ENCODE measurements at regions not wholly inside any gene's neighbourhood (a gene's known extent, or its start where the extent isn't known, plus 50 kb on each side); places are given as distances from the start of the nearest gene placed in this dataset.

DNA sequence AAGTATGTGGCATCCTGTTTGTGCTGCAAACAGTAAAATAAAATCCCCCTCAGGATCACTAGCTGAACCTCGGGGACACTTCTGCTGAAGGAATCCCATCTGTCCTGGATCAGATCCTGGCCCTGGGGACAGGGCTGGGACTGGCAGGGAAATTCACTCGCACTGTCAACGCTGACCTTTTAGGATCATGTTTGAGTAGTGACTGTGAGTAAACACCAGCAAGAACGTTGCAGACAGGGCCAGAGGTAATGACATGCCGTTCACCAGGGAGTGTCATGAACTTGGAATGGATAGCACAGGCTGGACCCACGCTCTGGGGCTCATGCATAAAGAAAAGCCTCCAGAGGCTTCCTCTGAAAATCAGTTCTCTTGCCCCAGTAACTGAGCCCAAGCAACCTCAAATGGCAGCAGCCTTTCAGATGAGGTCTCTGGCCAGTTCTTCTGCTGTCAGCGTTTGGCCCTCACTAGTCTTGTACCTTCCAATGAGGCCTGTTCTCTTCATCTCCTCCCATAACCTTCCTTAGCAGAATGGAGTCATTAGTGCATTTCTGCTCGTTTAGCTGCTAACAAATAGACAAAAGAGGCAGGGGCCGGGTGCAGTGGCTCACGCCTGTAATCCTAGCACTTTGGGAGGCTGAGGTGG is 51.0 kb upstream of the BARX2 start:
- no peak for DNase-seq

DNA sequence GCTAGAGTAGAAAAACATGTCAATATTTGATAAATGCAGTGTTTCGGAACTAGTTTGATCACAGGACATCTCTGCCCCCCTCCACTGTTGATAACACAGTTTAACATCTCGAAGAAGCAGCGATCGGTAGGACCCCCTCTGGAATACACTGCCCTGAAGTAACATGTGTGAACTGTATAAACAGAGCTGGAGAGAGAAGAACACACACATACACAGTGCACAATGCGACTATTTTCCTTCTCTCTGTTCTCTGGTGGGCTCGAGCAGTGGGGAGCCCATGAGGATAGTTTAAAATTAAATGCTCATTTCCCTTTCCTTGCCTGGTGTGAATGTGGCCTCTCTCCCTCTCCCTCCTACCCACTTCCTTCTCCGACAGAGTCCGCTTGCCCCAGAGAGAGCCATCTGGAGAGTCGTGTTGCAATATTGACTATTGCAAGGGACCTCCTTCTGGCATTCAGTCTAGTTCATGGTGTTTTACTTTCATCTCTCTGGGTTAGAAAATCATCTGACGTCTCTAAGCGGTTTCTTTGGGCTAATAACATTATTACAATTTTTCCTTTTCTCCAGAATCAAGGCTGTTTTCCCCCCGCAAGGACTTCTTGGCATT is 51.6 kb upstream of the BARX2 start:
- DNase-seq, result peak; percentile 12

DNA sequence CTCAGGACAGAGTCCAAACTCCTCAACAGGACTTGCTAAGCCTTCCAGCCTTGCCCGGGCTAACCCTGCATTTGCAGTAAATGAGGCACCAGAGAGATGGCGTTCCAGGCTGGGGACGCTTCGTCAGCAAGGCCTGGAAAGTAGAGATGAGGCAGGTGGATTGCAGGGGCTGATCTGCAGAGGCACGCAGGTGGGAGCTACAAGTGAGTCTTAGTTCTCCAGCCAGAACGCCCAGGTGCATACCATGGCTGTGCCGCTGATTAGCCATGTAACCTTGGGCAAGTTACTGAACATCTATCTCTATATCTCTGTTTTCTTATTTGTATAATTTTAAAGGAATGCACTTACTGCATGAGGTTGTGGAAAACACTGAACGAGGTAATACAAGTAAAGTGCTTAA is 52.7 kb upstream of the BARX2 start:
- no peak for DNase-seq

DNA sequence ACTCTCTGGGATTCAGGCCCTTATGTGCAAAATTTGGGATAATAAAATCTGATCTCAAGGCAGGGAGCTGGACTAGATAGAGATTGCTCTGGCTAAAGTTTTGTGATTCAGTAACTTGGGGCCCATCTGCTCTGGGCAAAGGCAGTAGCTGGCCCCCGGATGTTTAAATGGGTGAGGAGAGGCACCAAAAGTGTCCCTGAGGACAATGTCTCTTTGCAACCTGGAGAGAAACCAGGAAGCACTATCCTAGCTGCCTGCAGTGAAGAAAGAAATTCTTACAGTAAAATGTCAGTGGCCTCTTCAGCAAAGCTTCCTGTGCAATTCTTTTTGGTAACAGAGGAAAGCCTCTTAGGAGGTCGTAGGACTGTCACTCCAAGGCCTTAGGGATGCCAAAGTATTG is 54.6 kb upstream of the BARX2 start:
- no peak for DNase-seq

DNA sequence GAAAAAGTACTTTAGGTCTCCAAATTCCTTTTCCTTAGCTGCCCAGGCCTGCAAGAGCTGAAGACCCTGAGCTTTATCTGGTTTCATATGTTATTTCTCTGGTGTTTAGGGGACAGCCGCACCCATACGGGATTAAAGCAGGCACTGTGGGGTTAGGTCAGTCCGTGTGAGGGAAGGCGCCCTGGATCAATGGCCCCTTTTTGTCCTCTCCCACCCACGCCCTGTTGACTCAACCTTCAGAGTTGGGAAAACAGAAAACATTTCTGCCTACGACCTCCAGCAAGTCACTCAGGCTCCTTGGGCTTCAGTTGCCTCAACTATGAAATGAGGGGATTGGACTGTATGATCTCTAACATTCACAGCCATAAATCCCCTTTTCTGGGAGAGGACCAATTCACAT is 55.2 kb upstream of the BARX2 start:
- DNase-seq, result no peak

DNA sequence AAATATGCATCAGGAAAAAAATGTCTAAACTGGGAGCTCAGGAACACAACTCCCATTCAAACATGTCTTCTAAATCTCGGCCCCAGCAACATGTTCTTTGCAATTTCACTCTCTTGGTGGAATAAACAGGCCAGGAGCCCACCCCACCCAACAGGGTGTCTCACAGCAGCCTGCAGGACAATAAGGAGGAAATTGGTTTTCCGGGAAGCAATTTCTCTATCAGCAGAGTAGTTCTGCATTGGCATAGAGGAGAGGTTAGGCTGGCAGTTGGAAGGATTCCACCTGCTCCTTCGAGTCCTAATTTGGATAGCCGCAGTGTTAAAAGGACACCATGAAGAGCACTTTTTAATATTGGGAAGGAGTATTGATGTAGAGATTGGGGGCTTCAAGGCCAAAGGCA is 55.9 kb upstream of the BARX2 start:
- no peak for DNase-seq

DNA sequence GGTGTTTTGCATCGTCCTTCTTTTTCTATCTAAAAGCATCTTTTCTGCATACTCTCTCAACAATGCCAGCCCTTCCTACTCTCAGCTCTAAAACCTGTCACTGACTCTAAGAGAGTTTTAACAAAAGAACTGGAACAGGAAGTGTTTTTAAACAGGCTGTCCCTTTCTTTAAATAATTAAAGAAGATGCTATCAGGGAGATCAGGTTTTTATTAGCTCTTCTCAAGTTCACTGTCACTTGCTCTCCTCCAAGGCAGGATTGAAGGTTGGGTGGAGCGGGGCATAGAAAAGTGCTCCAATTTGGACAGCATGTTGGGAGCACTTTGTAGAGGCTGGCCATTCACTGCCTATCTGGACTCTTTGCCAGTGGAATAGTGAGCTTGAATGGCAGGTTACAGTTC is 56.4 kb upstream of the BARX2 start:
- no peak for DNase-seq

DNA sequence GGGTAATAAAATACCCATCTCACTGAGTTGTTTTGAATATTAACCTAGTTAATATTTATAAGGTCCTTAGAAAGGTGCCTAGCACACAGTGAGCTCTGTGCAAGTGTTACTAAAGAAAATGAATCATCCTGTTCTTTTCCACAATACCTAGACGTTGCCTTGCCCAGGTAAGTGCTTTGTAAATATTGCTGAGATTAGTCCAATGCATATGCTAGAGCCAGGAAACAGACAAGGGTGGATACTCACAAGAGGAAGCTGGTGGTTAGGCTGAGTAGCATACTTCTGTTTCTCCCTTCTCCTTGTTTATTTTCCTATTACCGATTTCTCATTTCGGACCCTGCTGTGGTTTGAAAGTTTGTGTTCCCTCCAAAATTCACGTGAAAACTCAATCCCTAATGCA is 58.1 kb upstream of the BARX2 start:
- DNase-seq, result no peak

DNA sequence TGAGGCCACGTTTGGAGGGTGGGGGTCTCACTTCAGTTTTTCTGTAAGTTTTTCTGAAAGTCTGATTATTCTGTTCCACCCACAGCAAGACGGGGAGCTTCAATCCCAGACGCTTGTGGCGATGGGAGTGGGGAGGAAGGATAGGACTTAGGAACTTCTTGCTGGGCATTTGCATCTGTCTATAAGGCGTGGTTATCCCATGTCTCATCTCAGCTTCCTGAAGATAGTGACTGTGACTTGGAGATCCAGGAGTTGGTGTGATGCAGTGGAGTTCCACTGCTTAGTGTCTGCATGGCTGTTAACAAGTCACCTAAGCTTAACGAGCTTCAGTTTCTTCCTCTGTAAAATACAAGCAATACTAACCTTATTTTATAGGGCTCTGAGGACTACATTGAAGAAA is 58.9 kb upstream of the BARX2 start:
- DNase-seq, result no peak

DNA sequence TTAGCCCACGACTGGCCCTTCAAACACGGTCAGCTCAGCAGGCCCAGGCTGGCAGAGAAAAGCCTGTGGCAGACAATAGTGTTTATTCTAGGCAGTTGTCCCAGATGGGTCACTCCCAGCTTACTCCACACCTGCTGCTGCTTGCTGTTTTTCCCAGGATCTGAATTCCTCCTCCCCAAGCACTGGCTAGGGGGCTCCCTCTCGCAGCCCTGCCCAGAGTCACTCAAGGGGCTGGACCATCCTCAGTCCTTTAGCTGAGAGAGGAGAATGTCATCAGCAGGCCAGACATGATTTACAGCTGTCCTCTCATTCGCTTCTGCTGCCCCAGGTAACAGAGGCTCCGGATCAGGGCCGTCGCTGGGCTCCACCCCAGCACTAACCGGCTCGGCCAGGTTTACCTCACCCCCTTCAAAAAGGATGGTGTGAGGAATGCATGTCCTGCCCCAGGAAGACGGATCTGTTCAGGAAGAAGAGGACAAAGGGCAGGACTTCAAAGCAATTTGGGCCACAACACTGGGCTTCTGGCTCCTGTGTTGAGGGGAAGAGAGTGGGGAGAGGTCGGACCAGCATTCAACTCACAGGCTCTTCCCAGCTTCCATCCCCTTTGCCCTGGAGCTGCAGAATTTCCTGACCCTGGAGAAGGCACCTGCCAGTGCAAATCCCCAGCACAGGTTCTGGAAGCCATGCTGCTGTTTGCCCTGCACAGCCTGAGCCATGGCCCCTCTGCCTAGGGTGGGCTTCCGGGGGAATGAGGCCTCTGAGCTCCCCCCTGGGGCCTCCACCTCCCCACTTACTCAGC is 59.7 kb upstream of the BARX2 start:
- no peak for DNase-seq

DNA sequence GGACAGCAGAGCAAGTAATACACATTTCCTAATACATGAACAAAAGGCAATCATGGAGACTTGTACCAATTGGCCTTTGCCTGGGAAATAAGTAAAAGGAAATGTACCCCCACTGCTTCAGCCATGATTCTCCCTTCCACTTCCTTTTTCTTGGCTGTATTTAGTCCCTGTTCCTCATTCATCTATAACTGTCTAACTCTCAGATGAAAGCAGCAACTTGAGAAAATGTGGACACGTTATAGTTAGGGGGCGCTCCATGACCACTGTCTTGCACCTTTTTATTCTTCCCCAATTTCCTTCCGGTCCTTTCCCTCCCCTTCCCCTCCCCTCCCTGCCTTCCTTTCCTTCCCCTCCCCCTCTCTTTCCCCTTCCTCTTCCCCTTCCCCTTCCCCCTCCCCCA is 61.3 kb upstream of the BARX2 start:
- no peak for DNase-seq

DNA sequence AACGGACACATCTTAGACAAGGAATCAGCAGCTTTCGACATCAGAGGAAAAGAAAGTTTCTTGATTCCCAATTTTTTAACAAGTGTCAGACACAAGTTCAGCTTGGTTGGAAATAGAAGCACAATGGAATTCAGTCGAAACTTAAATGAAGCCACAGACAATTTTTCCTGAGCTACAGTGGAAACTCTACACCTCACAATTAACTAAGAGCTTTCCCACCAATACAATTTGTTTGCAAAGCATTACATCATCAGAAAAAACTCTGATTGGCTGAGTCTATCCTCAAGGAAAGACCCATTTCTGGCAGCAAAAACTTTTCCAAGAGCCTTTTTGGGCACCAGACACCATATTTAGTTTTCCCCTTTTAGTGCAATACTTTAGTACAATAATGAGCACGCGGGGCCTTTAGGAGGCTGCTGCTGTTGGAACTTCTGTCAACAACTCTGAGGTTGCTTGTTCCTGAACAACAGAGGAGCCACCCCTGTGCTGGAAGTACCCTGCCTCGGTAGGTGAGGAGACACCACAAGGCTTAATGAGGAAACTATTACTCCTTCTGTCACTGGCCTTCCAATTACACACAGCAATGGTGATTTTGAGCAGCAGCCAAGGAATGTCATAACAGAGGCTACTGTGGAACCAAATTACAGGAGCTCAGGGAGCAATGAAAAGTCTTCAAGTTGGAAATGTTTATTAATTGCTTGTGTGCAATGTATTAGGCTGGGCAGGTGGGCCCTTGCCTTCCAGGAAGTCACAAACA is 61.9 kb upstream of the BARX2 start:
- no peak for DNase-seq

DNA sequence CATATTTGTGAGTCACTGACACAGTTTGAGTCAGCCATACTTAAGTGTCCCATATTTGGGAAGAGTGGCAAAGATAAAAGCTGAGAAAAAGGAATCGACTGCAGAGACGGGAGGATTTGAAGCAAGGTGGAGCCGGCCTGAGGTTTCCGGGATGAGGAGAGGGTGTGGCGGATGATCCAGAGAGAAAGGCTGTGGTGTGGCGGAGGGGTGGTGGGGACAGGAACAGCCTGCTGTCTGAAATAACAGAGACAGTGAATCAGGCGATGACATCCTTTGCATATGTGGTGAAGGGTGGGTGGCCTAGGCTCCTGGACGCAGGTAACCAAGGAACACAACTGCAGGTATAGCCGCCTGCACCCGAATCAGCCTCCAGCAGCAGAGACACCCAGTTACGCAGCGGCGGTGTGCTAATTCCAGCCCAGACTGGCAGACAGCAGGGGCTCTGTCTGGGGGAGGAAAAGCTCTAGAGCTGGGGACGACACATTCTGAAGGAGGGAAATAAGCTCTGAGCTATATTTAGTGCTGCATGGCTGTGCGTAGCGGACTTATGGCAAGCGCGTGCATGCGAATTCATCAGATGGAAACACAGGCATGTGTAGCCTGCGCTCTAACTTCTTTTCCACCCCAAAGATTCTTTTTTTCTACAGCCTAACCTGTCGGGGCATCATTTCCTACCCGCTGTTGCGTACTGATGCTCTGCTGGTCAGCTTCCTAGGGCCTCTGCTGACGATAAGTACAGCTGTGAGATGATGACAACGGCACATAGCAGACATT is 62.7 kb upstream of the BARX2 start:
- DNase-seq, result no peak

DNA sequence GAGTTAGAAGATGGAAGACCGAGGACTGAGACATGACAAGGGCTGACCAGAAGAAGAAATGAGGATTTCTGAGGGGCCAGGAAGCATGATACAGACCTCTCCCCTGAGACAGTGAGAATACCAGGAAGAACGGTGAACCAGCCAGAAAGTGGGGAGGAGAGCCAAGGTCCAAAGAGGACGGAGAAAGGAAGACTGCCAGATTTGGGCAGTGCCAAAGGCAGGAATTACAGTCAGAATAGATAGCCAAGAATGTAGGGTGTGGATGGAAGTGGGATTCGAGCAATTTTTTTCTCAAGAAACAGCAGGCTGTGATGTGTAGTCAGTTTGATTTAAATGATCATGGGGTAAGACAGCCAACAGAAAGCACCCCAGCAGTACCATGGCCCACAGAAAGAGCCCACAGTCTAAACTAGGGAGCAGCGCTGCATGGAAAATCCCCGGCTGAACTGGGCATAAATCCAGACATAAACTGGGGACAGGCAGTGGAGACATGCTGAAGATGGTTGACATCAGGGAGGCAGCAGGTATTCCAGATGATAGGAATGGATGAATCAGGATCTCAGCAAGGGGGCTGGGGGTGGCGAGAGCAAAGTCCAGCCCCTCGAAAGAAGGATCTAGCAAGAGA is 67.3 kb upstream of the BARX2 start:
- no peak for DNase-seq

DNA sequence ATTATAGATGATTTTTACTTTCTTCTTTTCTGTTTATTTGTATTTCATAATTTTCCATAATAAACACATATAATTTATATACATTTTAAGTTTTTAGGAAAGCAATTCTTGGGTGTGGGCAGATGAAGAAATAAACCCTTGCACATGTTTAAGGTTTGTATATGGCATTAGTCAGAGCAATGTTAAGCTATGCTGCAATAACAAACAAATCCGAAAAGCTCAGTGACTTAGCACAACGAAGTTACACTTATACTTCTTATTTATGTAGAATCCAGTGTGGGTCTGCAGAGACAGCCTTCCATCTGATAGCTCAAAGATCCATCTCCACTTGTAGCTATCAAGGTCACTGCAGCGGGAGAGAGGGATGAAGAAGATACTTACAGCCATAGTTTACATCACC is 68.5 kb upstream of the BARX2 start:
- DNase-seq, result no peak

DNA sequence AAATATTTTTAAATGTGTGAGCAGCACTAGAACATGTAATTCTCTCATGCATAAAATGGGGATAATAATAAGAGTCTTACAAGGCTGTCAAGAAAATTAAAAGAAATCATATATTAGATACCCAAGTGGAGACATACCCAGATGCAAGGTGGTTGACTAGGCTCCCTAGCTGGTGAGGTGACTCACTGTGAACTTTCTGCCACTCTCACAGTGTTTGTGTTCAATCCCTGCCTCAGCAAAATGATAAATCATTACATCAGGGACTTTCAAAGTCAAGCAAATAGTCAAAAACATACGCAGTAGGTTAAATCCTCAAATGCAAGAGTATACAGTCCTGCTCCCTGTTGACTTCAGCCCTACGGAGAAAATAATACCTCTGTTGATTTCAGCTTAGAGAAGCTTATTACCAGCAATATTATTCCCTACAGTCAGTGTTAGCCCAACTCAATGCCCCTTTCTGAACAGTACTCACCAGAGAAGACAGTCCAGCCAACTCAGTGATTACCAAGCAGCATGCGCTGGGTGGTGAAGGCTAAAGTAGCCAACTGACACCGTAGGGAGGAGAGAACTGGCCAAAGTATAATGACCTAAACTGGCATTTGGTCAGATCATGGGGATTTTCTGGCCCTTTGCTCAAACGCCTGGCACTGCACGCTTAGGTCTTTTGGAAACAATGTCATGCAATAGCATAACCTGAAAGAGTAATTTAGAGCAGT is 73.1 kb upstream of the BARX2 start:
- DNase-seq, result no peak

DNA sequence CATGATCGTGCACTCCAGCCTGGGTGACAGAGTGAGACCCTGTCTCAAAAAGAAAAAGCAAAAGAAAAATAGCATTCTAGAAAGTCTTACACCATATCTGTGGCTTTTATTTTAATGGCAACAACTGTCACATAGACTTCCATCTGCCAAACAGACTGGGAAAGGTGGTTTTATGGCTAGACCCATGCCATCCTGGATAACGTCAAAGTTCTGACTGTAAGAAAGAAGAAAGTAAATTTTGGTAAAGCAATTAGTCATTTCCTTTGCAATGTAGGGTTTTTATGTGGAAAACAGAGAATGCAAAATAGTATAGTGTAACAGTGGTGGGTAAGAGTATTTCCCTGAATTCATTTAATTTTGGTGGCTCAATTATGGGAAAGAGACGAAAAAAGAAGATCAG is 75.5 kb upstream of the BARX2 start:
- no peak for DNase-seq

DNA sequence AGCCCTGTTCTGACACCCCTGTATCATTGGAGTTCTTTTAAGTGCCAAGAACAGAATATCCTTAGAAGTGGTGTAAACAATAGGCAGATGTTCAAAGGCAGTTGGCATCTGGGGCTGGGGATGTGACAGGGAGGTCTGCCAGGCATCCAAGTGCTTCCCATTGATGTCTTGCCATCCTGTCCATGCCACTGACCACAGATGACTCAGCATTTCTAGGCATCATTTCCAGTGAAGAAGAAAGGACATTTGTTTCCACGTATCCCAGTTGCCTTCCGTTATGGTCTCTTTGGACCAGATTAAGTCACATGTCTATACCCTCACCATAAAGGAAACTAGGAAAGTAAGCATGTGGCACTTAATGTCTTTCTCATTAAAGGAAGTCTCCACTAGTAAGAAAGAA is 76.7 kb upstream of the BARX2 start:
- DNase-seq, result no peak

DNA sequence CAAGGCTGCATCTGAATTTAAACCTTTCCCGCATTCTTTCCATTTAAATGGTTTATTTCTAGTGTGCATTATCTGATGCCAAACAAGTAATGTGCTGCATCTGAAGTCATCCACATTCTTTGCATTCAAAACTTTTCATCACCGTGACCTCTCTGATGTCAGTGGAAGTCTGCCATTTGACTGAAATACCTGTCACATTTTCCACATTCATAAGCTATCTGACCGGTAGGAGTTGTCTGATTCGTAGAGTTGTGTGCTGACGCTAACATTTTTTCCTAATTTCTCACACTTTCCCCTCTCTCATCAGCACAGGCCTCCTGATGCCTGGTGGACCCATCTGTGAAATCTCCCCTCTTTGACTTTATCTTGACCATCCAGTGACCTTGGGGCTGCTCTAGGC is 79.9 kb upstream of the BARX2 start:
- no peak for DNase-seq

DNA sequence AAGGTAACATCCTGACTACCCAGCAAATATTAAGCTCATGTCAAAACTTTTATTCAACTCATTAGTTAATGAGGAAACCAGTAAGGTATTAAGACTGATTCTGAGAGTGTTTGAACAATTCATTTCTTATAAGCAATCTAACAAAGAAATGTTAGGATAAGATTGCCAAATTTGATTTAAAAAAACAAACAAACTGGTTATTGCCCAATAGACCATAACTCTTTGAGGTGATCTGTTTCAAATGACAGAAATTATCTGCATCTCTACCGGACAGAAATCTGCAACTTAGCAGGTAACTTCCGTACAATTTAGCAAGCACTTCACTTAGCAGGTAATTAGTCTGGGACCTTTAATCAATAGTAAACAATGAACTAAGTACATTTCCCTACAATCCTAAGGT is 82.9 kb upstream of the BARX2 start:
- DNase-seq, result no peak

DNA sequence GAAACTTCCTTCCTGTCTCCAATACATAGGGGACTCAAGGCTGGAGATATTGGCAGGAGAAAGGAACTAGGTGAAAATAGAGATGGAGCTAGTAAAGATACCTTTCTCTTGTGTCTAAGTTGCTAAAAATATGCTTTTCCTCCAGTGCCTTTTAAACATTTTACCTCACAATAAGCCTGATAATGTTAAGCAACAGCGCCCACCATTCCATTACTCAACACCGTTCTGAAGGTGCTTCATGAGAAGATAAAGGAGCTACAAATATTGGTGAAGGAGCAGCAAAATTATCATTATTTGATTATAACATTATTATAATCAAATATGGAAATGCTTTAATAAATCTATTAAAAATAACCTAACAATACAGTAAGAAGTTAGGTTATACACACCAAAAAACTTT is 83.6 kb upstream of the BARX2 start:
- no peak for DNase-seq

DNA sequence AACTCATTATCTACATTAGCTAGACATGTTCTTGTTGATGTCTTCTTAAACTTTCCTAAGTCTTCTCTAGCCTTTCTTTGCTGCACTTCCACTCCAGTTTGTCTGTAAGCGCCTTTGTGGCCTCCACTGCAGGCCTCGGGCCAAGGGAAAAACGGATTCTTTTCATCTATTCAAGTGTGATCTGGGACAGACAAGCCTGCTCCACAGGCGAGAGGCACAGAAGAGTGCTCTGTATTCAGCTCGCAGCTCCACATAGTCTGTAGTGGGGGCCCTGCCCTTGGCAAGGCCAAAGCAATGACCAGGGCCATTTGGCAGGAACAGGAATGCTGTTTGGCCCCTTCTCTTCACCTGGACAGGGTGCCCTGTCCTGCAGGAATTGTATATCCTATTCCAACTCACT is 84.1 kb upstream of the BARX2 start:
- DNase-seq, result no peak

Measured in DMS 273 treated with DMSO at 0.1 percent for 48 hours (cell line).